Fibroblast of villous mesenchyme (primary cell): ENCODE measurements at regions not wholly inside any gene's neighbourhood (a gene's known extent, or its start where the extent isn't known, plus 50 kb on each side); places are given as distances from the start of the nearest gene placed in this dataset.

ENCODE experiments used
- DNase-seq: peaks from one replicate; pipeline ENCODE4 v3.0.0-alpha.2; 2010; ENCODE audit warnings: low read depth
- H3K4me3 ChIP-seq: 2 replicates; pipeline ENCODE4 v1.5.1; 2011; ENCODE audit warnings: low read depth, mild to moderate bottlenecking, low read length
- TF ChIP-seq, protein P1 (sequence below): IDR thresholded peaks from 2 replicates; pipeline ENCODE4 v1.5.1; 2012; ENCODE audit warnings: low read depth, mild to moderate bottlenecking, low read length; ENCODE audit not compliant: insufficient read depth

- TF ChIP-seq, protein P1, sequence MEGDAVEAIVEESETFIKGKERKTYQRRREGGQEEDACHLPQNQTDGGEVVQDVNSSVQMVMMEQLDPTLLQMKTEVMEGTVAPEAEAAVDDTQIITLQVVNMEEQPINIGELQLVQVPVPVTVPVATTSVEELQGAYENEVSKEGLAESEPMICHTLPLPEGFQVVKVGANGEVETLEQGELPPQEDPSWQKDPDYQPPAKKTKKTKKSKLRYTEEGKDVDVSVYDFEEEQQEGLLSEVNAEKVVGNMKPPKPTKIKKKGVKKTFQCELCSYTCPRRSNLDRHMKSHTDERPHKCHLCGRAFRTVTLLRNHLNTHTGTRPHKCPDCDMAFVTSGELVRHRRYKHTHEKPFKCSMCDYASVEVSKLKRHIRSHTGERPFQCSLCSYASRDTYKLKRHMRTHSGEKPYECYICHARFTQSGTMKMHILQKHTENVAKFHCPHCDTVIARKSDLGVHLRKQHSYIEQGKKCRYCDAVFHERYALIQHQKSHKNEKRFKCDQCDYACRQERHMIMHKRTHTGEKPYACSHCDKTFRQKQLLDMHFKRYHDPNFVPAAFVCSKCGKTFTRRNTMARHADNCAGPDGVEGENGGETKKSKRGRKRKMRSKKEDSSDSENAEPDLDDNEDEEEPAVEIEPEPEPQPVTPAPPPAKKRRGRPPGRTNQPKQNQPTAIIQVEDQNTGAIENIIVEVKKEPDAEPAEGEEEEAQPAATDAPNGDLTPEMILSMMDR: no peak
- H3K4me3 ChIP-seq: no peak overlapping the region
- DNase-seq: peak; percentile 17
Measured at GRCh38 chr6:19988555-19988954, 151.4 kb downstream of the ID4 start.

- no peak for DNase-seq
- no peak overlapping the region for H3K4me3 ChIP-seq
- TF ChIP-seq, protein P1: no peak
Measured at GRCh38 chr6:19991176-19991575, 154.0 kb downstream of the ID4 start.

DNA sequence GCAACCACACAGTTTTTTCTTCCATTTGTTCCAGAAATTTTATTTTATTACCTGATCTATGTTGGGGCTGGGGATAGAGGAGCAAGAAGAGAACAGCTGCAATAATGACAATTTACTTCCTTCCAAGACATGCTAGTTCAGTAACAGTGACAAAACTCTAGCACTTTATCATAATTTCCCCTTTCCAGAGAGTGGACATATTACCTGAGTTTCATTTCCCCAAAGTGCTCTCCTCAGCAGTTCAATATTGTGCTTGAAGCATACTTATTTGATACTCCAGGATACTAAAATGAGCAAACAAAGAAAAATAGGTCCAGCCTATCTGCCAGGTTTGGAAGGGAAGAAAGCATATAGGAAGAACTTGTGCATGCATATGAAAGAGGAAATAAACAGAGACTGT, 157.7 kb downstream of the ID4 start:
- DNase-seq: no peak
- TF ChIP-seq, protein P1: no peak
- H3K4me3 ChIP-seq: no peak overlapping the region

- TF ChIP-seq, protein P1: no peak
- no peak overlapping the region for H3K4me3 ChIP-seq
Measured at GRCh38 chr6:19995575-19996257, 158.5 kb downstream of the ID4 start.

GRCh38 chr6:19997104-19997503, 159.9 kb downstream of the ID4 start:
- DNase-seq: no peak
- H3K4me3 ChIP-seq: no peak overlapping the region
- TF ChIP-seq, protein P1: no peak

More at GRCh38 chr6:19995575-19996257, 158.5 kb downstream of the ID4 start:
- no peak for DNase-seq

GRCh38 chr6:19998541-19998940, 161.4 kb downstream of the ID4 start:
- no peak for DNase-seq
- TF ChIP-seq, protein P1: no peak
- H3K4me3 ChIP-seq: no peak overlapping the region
